Thyroid gland (tissue), 4 donors: ENCODE measurements at regions not wholly inside any gene's neighbourhood (a gene's known extent, or its start where the extent isn't known, plus 50 kb on each side); places are given as distances from the start of the nearest gene placed in this dataset.

ENCODE experiments used
- POLR2A ChIP-seq, 2 donors: fragments of 450-650 bp; IDR thresholded peaks; one replicate each; pipeline ENCODE4 v1.6.1; 2017; ENCODE audit warnings: antibody characterized with exemption in 2 of 2, mild to moderate bottlenecking in 2 of 2, moderate library complexity in 1 of 2
- TF ChIP-seq, protein P1 (sequence below), 6 experiments: fragments of 200-600 bp in 3 of 6; fragments of 450-650 bp in 3 of 6; sonication (generic) in 3 of 6; IDR thresholded peaks; one replicate each; pipeline ENCODE4 v1.5.1; 2016 to 2019; ENCODE audit warnings: antibody characterized with exemption in 6 of 6, mild to moderate bottlenecking in 2 of 6, inconsistent platforms in 1 of 6, moderate library complexity in 1 of 6

DNA sequence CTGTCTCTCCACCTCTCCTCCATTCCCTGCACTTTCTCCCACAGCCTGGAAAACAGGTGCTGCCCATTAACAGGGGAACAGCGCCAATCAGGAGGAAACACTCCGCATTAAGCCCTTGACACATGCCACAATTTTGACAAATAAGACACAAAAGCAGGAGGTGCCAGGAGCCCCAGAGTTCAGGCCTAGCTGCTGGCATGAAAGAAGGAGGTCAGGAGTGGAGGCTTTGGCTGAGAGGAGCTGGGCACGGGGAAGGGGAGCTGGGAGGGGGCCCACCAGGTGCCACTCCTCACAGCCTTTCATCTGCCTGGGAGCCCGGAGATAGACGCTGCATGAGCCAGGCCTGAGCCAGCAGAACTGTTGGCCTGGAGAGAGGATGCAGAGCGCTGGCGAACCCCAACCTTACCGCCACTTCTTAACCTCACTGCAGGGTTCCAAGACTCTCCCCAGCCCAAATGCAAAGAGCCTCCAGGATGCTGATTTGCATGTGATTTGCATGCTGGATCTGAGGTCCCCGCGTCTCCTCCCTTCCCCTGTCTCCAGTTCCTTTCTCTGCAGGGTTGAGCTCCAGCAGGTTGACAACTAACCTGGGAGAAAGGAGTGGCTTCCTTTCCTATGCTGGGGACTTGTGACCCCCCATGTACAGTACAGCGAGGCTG lies 139.8 kb upstream of the SDK2 start:
- TF ChIP-seq, protein P1, sequence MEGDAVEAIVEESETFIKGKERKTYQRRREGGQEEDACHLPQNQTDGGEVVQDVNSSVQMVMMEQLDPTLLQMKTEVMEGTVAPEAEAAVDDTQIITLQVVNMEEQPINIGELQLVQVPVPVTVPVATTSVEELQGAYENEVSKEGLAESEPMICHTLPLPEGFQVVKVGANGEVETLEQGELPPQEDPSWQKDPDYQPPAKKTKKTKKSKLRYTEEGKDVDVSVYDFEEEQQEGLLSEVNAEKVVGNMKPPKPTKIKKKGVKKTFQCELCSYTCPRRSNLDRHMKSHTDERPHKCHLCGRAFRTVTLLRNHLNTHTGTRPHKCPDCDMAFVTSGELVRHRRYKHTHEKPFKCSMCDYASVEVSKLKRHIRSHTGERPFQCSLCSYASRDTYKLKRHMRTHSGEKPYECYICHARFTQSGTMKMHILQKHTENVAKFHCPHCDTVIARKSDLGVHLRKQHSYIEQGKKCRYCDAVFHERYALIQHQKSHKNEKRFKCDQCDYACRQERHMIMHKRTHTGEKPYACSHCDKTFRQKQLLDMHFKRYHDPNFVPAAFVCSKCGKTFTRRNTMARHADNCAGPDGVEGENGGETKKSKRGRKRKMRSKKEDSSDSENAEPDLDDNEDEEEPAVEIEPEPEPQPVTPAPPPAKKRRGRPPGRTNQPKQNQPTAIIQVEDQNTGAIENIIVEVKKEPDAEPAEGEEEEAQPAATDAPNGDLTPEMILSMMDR (IDR thresholded peaks at IDR 0.05): no peak
- TF ChIP-seq POLR2A (IDR thresholded peaks at IDR 0.05): no peak
